ENCODE measurements at regions not wholly inside any gene's neighbourhood (a gene's known extent, or its start where the extent isn't known, plus 50 kb on each side); places are given as distances from the start of the nearest gene placed in this dataset.

DNA sequence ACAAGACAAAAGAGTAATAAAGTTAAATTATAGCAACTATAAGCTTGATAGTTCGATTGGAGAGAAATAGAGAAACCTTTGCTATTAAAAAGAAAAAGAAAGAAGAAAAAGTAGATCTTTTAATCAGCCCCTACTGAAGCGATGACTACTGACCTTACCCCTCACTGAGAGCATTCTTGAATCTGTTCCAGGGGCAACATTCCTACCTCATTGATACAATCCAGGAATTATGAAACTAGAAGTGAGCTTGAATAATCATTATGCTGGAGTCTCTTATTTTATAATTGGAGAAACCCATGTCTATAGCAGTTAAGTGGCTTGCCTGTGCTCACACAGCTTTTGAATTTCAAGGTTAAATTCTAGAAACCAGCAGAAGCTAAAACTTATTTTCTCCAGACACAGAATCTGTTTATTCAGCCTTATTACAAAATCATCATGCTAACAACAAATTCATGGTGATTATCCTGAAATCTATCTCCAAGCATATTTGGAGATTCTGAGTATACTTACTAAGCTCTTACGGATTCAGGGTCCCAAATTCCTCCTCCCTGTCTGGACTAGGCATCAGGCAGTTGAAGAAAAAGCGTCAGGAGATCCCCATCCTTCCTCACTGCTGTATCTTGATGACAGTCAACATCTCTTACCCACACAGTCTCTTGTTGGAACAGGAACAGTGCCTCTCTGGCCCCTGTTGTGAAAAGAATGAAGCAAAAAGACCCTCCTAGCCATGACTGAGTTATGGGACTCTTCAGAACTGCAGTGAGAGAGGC lies 547.6 kb upstream of the WWC1 start:
- H4K12ac ChIP-seq (ENCODE audit: low read depth, low read length) = no peak overlapping the region
- H2AK5ac ChIP-seq (ENCODE audit: low read length) = no peak overlapping the region
- no peak overlapping the region for H4K91ac ChIP-seq (ENCODE audit: low read depth, low read length)
- no peak overlapping the region for H3K9ac ChIP-seq (ENCODE audit: low read length)
- no peak overlapping the region for H2BK120ac ChIP-seq (ENCODE audit: insufficient read depth, low read length, poor library complexity)
- H3K14ac ChIP-seq (ENCODE audit: low read length) = no peak overlapping the region
- H2BK12ac ChIP-seq (ENCODE audit: low read length) = no peak overlapping the region
- H3K4me3 ChIP-seq (ENCODE audit: low read depth, low read length) = no peak overlapping the region
- no peaks in the 10 kb centered on the region for H3K4me1 ChIP-seq (ENCODE audit: control insufficient read depth in 1 of 2, insufficient read depth in 2 of 2, low read length in 2 of 2)
- DNase-seq = no peak
- H3K23ac ChIP-seq (ENCODE audit: low read length) = no peak overlapping the region
- H2BK5ac ChIP-seq (ENCODE audit: low read depth, low read length, poor library complexity) = no peak overlapping the region
- H3K9me3 ChIP-seq (ENCODE audit: insufficient read depth, low read depth, low read length) = no peaks in the 10 kb centered on the region
- H4K8ac ChIP-seq (ENCODE audit: low read depth, low read length) = no peak overlapping the region
- no peaks in the 10 kb centered on the region for H3K79me1 ChIP-seq (ENCODE audit: low read length)
- no peak overlapping the region for H2AFZ ChIP-seq (ENCODE audit: insufficient read depth, low read length, poor library complexity)
- H3K4ac ChIP-seq (ENCODE audit: low read depth, low read length) = no peak overlapping the region
- no CpG with 5 or more reads among the region's 4 CpGs for WGBS (ENCODE audit: extremely low coverage, insufficient coverage, insufficient read length)
- H3K79me2 ChIP-seq (ENCODE audit: control insufficient read depth, insufficient read depth, low read length, poor library complexity) = no peaks in the 10 kb centered on the region
- no peak overlapping the region for H3K18ac ChIP-seq (ENCODE audit: low read length)
- H3K27me3 ChIP-seq (ENCODE audit: insufficient read depth, low read length) = no peaks in the 10 kb centered on the region
- H3K36me3 ChIP-seq (ENCODE audit: control insufficient read depth in 1 of 2, insufficient read depth in 2 of 2, low read length in 2 of 2) = no peaks in the 10 kb centered on the region
- H3K27ac ChIP-seq (ENCODE audit: low read depth, low read length) = no peak overlapping the region
- H3K4me2 ChIP-seq (ENCODE audit: low read length) = no peak overlapping the region

DNA sequence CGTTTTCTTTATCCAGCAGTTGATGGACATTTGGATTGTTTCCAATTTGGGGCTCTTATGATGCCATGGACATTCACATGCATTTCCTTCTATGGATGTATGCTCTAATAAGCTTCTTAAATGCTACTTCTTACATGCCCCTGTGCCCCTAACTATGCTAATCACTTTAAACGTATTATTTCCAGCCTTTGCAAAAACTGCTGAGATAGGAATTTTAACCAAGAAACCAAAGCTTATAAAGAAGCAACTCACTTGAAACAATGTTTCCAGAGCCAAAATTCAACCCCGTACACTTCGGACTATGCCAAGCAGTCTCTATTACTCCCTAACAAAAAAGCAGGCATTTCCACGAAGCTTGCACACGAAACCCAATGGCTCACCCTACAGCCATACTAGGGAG lies 545.6 kb upstream of the WWC1 start:
- H2AK5ac ChIP-seq (ENCODE audit: low read length) = no peak overlapping the region
- H3K4me2 ChIP-seq (ENCODE audit: low read length) = no peak overlapping the region
- H3K4ac ChIP-seq (ENCODE audit: low read depth, low read length) = no peak overlapping the region
- DNase-seq = no peak
- H3K23ac ChIP-seq (ENCODE audit: low read length) = no peak overlapping the region
- WGBS (ENCODE audit: extremely low coverage, insufficient coverage, insufficient read length) = no CpG with 5 or more reads among the region's 6 CpGs
- no peak overlapping the region for H2BK120ac ChIP-seq (ENCODE audit: insufficient read depth, low read length, poor library complexity)
- H3K18ac ChIP-seq (ENCODE audit: low read length) = no peak overlapping the region
- H3K4me1 ChIP-seq (ENCODE audit: control insufficient read depth in 1 of 2, insufficient read depth in 2 of 2, low read length in 2 of 2) = no peaks in the 10 kb centered on the region
- no peak overlapping the region for H2BK5ac ChIP-seq (ENCODE audit: low read depth, low read length, poor library complexity)
- no peaks in the 10 kb centered on the region for H3K36me3 ChIP-seq (ENCODE audit: control insufficient read depth in 1 of 2, insufficient read depth in 2 of 2, low read length in 2 of 2)
- no peak overlapping the region for H2AFZ ChIP-seq (ENCODE audit: insufficient read depth, low read length, poor library complexity)
- H3K4me3 ChIP-seq (ENCODE audit: low read depth, low read length) = no peak overlapping the region
- H4K12ac ChIP-seq (ENCODE audit: low read depth, low read length) = no peak overlapping the region
- no peak overlapping the region for H4K91ac ChIP-seq (ENCODE audit: low read depth, low read length)
- no peak overlapping the region for H2BK12ac ChIP-seq (ENCODE audit: low read length)
- no peak overlapping the region for H4K8ac ChIP-seq (ENCODE audit: low read depth, low read length)
- no peaks in the 10 kb centered on the region for H3K9me3 ChIP-seq (ENCODE audit: insufficient read depth, low read depth, low read length)
- no peaks in the 10 kb centered on the region for H3K79me1 ChIP-seq (ENCODE audit: low read length)
- no peaks in the 10 kb centered on the region for H3K27me3 ChIP-seq (ENCODE audit: insufficient read depth, low read length)
- H3K9ac ChIP-seq (ENCODE audit: low read length) = no peak overlapping the region
- H3K79me2 ChIP-seq (ENCODE audit: control insufficient read depth, insufficient read depth, low read length, poor library complexity) = no peaks in the 10 kb centered on the region
- no peak overlapping the region for H3K14ac ChIP-seq (ENCODE audit: low read length)
- H3K27ac ChIP-seq (ENCODE audit: low read depth, low read length) = no peak overlapping the region

DNA sequence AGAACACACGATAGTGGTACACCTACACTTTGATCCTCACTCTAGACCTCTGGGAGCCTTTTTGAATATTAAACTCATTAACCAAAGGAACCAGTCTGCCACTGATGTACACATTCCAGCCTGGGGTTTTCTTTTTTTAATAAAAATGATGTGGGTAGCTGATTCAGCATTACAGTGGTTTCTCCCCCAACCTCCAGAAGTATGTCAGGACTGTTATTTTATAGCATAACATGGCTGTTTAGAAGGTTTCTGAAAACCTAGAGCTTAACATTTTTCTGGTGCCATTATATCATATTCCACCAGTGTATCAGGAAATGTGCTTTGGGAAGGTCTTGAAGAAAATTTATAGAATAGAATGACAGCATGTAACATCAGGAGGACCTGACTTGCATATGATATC lies 540.9 kb upstream of the WWC1 start:
- Histone ChIP-seq H4K91ac (ENCODE audit: low read depth, low read length) (no peak overlapping the region), H3K27me3 (ENCODE audit: insufficient read depth, low read length) (no peaks in the 10 kb centered on the region), H3K27ac (ENCODE audit: low read depth, low read length) (no peak overlapping the region), H3K4me2 (ENCODE audit: low read length) (no peak overlapping the region), H3K4me3 (ENCODE audit: low read depth, low read length) (no peak overlapping the region), H3K23ac (ENCODE audit: low read length) (no peak overlapping the region), H3K36me3 (ENCODE audit: control insufficient read depth in 1 of 2, insufficient read depth in 2 of 2, low read length in 2 of 2) (no peaks in the 10 kb centered on the region), H4K8ac (ENCODE audit: low read depth, low read length) (no peak overlapping the region), H3K9ac (ENCODE audit: low read length) (no peak overlapping the region), H3K79me1 (ENCODE audit: low read length) (no peaks in the 10 kb centered on the region), H3K9me3 (ENCODE audit: insufficient read depth, low read depth, low read length) (no peaks in the 10 kb centered on the region), H4K12ac (ENCODE audit: low read depth, low read length) (no peak overlapping the region), H3K4ac (ENCODE audit: low read depth, low read length) (no peak overlapping the region), H2BK120ac (ENCODE audit: insufficient read depth, low read length, poor library complexity) (no peak overlapping the region), H3K18ac (ENCODE audit: low read length) (no peak overlapping the region), H2BK5ac (ENCODE audit: low read depth, low read length, poor library complexity) (no peak overlapping the region), H3K4me1 (ENCODE audit: control insufficient read depth in 1 of 2, insufficient read depth in 2 of 2, low read length in 2 of 2) (no peaks in the 10 kb centered on the region), H3K14ac (ENCODE audit: low read length) (no peak overlapping the region), H3K79me2 (ENCODE audit: control insufficient read depth, insufficient read depth, low read length, poor library complexity) (no peaks in the 10 kb centered on the region), H2AK5ac (ENCODE audit: low read length) (no peak overlapping the region), H2BK12ac (ENCODE audit: low read length) (no peak overlapping the region), H2AFZ (ENCODE audit: insufficient read depth, low read length, poor library complexity) (no peak overlapping the region)
- no peak for DNase-seq
- no CpG with 5 or more reads among the region's 1 CpG for WGBS (ENCODE audit: extremely low coverage, insufficient coverage, insufficient read length)

GRCh38 chr5:167752936-167753335 lies 538.5 kb upstream of the WWC1 start:
- no peak overlapping the region for H3K4me2 ChIP-seq (ENCODE audit: low read length)
- no peak overlapping the region for H2AK5ac ChIP-seq (ENCODE audit: low read length)
- H2BK120ac ChIP-seq (ENCODE audit: insufficient read depth, low read length, poor library complexity) = no peak overlapping the region
- H2BK12ac ChIP-seq (ENCODE audit: low read length) = no peak overlapping the region
- no peak overlapping the region for H3K9ac ChIP-seq (ENCODE audit: low read length)
- DNase-seq = no peak
- H3K4me3 ChIP-seq (ENCODE audit: low read depth, low read length) = no peak overlapping the region
- no peaks in the 10 kb centered on the region for H3K36me3 ChIP-seq (ENCODE audit: control insufficient read depth in 1 of 2, insufficient read depth in 2 of 2, low read length in 2 of 2)
- no peak overlapping the region for H3K23ac ChIP-seq (ENCODE audit: low read length)
- no peak overlapping the region for H4K8ac ChIP-seq (ENCODE audit: low read depth, low read length)
- no peak overlapping the region for H2BK5ac ChIP-seq (ENCODE audit: low read depth, low read length, poor library complexity)
- no peak overlapping the region for H4K12ac ChIP-seq (ENCODE audit: low read depth, low read length)
- H3K14ac ChIP-seq (ENCODE audit: low read length) = no peak overlapping the region
- H3K18ac ChIP-seq (ENCODE audit: low read length) = no peak overlapping the region
- no peaks in the 10 kb centered on the region for H3K79me1 ChIP-seq (ENCODE audit: low read length)
- H2AFZ ChIP-seq (ENCODE audit: insufficient read depth, low read length, poor library complexity) = no peak overlapping the region
- no peaks in the 10 kb centered on the region for H3K9me3 ChIP-seq (ENCODE audit: insufficient read depth, low read depth, low read length)
- H3K4ac ChIP-seq (ENCODE audit: low read depth, low read length) = no peak overlapping the region
- no peak overlapping the region for H3K27ac ChIP-seq (ENCODE audit: low read depth, low read length)
- H3K27me3 ChIP-seq (ENCODE audit: insufficient read depth, low read length) = no peaks in the 10 kb centered on the region
- no peak overlapping the region for H4K91ac ChIP-seq (ENCODE audit: low read depth, low read length)
- no peaks in the 10 kb centered on the region for H3K4me1 ChIP-seq (ENCODE audit: control insufficient read depth in 1 of 2, insufficient read depth in 2 of 2, low read length in 2 of 2)
- H3K79me2 ChIP-seq (ENCODE audit: control insufficient read depth, insufficient read depth, low read length, poor library complexity) = no peaks in the 10 kb centered on the region
- WGBS (ENCODE audit: extremely low coverage, insufficient coverage, insufficient read length) = no CpG with 5 or more reads among the region's 4 CpGs

Measured in trophoblast cell (in vitro differentiated cells and primary cell).